Esophagus muscularis mucosa (tissue), 3 donors: ENCODE measurements at regions not wholly inside any gene's neighbourhood (a gene's known extent, or its start where the extent isn't known, plus 50 kb on each side); places are given as distances from the start of the nearest gene placed in this dataset.

Source experiments
- CTCF ChIP-seq, 3 experiments: fragments of 200-600 bp in 2 of 3; fragments of 450-650 bp in 1 of 3; sonication (generic) in 2 of 3; IDR thresholded peaks; one replicate each; pipeline ENCODE4 v1.5.1; 2017 to 2019; ENCODE audit warnings: antibody characterized with exemption in 3 of 3, mild to moderate bottlenecking in 2 of 3, moderate library complexity in 1 of 3
- EP300 ChIP-seq: sonication (generic); formaldehyde crosslinking; IDR thresholded peaks from one replicate; pipeline ENCODE4 v1.6.1; 2017; ENCODE audit warnings: antibody characterized with exemption

GRCh38 chr11:31969359-31969702 is 121.5 kb upstream of the RCN1 start:
- no peak for TF ChIP-seq EP300
- TF ChIP-seq CTCF (IDR thresholded peaks at IDR 0.05): no peak
